HG03575 (cell line): ENCODE measurements at regions not wholly inside any gene's neighbourhood (a gene's known extent, or its start where the extent isn't known, plus 50 kb on each side); places are given as distances from the start of the nearest gene placed in this dataset.

Experiments
- ATAC-seq: cut with Tn5 transposase; IDR thresholded peaks from one replicate; pipeline ENCODE4 v1.9.1; 2021; ENCODE audit not compliant: unreplicated experiment, insufficient number of reproducible peaks, low FRiP score; ENCODE audit errors: extremely low read depth

GRCh38 chr14:97618917-97619690 lies 821.9 kb downstream of the VRK1 start:
- ATAC-seq = no peak

GRCh38 chr14:97620066-97620465 lies 822.9 kb downstream of the VRK1 start:
- ATAC-seq = no peak

- ATAC-seq = no peak
These were observed 827.8 kb downstream of the VRK1 start for GRCh38 chr14:97624985-97625384.

- ATAC-seq = no peak
These were observed 828.3 kb downstream of the VRK1 start for GRCh38 chr14:97625477-97625876.

GRCh38 chr14:97626088-97626487 lies 828.9 kb downstream of the VRK1 start:
- no peak for ATAC-seq

- ATAC-seq = no peak
These were observed 833.1 kb downstream of the VRK1 start for GRCh38 chr14:97630249-97630648.

GRCh38 chr14:97633131-97633738 lies 836.1 kb downstream of the VRK1 start:
- no peak for ATAC-seq

- ATAC-seq = no peak
These were observed 837.6 kb downstream of the VRK1 start for GRCh38 chr14:97634751-97635150.

GRCh38 chr14:97638864-97639263 lies 841.7 kb downstream of the VRK1 start:
- ATAC-seq = no peak

GRCh38 chr14:97640031-97640430 lies 842.8 kb downstream of the VRK1 start:
- ATAC-seq = no peak

- no peak for ATAC-seq
These were observed 844.6 kb downstream of the VRK1 start for GRCh38 chr14:97641827-97642226.

GRCh38 chr14:97642631-97643030 lies 845.4 kb downstream of the VRK1 start:
- ATAC-seq = no peak

- ATAC-seq = no peak
These were observed 847.2 kb downstream of the VRK1 start for GRCh38 chr14:97644365-97644764.

GRCh38 chr14:97649752-97650151 lies 852.6 kb downstream of the VRK1 start:
- no peak for ATAC-seq

GRCh38 chr14:97655169-97655948 lies 858.2 kb downstream of the VRK1 start:
- ATAC-seq = no peak

GRCh38 chr14:97657609-97658008 lies 860.4 kb downstream of the VRK1 start:
- no peak for ATAC-seq

GRCh38 chr14:97687944-97688630 lies 890.9 kb downstream of the VRK1 start:
- no peak for ATAC-seq

GRCh38 chr14:97688631-97689336 lies 891.6 kb downstream of the VRK1 start:
- no peak for ATAC-seq

- ATAC-seq = no peak
These were observed 894.9 kb downstream of the VRK1 start for GRCh38 chr14:97692084-97692483.
